Stimulated activated effector memory CD8-positive, alpha-beta T cell treated with anti-CD3 and anti-CD28 coated beads, Interleukin-12 subunit alpha, Interleukin-12 subunit beta, amount 100 ng/mL, for 72 hours (primary cell): ENCODE measurements at regions not wholly inside any gene's neighbourhood (a gene's known extent, or its start where the extent isn't known, plus 50 kb on each side); places are given as distances from the start of the nearest gene placed in this dataset.
"Not testable (repeated sequence)": the region's sequence is repeated elsewhere in the genome, so short reads cannot be mapped to it uniquely, and the experiment has no call there.

Source experiments
- ATAC-seq: fragments of 150-1000 bp; cut with Tn5 transposase; 2 replicates; pipeline ENCODE4 v1.10.0; 2021
- DNase-seq, 2 donors: peaks; one replicate each; pipeline ENCODE4 v3.0.0; 2021 to 2022; ENCODE audit warnings: low spot score in 2 of 2
- H3K27ac Mint-ChIP-seq: one replicate; pipeline ENCODE4 v1.8.0; 2022; ENCODE audit warnings: mild to moderate bottlenecking, mixed read lengths
- H3K36me3 Mint-ChIP-seq: one replicate; pipeline ENCODE4 v1.8.0; 2022; ENCODE audit warnings: mild to moderate bottlenecking, mixed read lengths
- H3K4me1 Mint-ChIP-seq: one replicate; pipeline ENCODE4 v1.8.0; 2022; ENCODE audit warnings: mixed read lengths
- H3K4me3 Mint-ChIP-seq: one replicate; pipeline ENCODE4 v1.8.0; 2022; ENCODE audit warnings: mild to moderate bottlenecking, mixed read lengths
- H3K9me3 Mint-ChIP-seq: one replicate; pipeline ENCODE4 v1.8.0; 2022; ENCODE audit warnings: mixed read lengths

GRCh38 chr16:32947336-32947735 is 246.7 kb upstream of the TP53TG3C start:
- not testable (repeated sequence) for H3K27ac Mint-ChIP-seq, H3K36me3 Mint-ChIP-seq, H3K4me3 Mint-ChIP-seq, ATAC-seq, H3K4me1 Mint-ChIP-seq, H3K9me3 Mint-ChIP-seq, DNase-seq

DNA sequence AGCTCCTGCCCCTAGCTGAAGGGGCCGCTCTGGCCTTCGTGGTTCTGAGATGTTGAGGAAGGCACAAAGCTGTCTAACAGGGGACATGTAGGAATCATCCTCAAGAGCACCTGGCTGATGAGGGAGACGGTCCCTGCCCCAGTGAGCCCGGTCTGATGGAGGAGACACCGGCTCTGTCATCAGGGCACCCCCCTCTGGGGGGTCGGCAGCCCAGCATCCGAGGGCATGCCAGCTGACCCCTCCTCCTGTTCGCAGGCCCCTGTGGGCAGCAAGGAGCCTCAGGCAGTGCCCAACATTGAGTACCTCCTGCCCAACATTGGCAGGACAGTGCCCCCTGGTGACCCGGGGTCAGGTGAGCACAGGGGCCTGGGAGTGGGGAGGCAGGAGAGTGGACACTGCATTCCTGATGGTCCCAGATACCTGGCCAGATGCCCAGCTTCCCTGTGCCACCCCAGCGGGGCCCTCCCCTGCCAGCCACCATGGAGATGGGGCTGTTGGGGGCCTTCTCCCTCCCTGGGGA is 247.9 kb upstream of the TP53TG3C start:
- ATAC-seq, H3K36me3 Mint-ChIP-seq, DNase-seq: not testable (repeated sequence)

GRCh38 chr16:32945311-32945710 is 248.7 kb upstream of the TP53TG3C start:
- not testable (repeated sequence) for ATAC-seq, H3K36me3 Mint-ChIP-seq, H3K27ac Mint-ChIP-seq, DNase-seq, H3K4me1 Mint-ChIP-seq, H3K4me3 Mint-ChIP-seq, H3K9me3 Mint-ChIP-seq

More for the DNA sequence above, 247.9 kb upstream of the TP53TG3C start:
- not testable (repeated sequence) for H3K4me1 Mint-ChIP-seq, H3K4me3 Mint-ChIP-seq, H3K27ac Mint-ChIP-seq, H3K9me3 Mint-ChIP-seq

DNA sequence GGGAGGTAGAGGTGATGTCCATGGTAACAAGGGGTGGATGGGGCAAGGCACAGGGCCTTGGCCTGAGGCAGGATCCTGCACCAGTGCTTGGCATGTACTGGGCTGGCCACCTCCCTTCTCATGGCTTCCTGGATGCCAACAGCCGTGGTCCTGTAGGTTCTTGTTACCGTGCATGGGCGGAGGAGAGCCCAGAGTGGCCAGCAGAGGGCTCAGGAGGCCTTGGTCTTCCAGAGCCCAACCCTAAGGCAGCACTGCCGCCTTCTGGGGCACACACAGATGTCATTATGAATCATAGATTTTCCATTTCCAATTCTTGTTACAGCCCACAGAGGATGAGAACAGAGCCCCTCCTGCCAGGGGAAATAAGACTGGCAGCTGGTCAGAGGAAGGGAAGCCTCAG is 254.2 kb upstream of the TP53TG3C start:
- H3K36me3 Mint-ChIP-seq: not testable (repeated sequence)

GRCh38 chr16:32937929-32938328 is 256.1 kb upstream of the TP53TG3C start:
- not testable (repeated sequence) for ATAC-seq, DNase-seq, H3K27ac Mint-ChIP-seq, H3K4me1 Mint-ChIP-seq, H3K9me3 Mint-ChIP-seq, H3K4me3 Mint-ChIP-seq, H3K36me3 Mint-ChIP-seq

More for the DNA sequence above, 254.2 kb upstream of the TP53TG3C start:
- H3K9me3 Mint-ChIP-seq, H3K27ac Mint-ChIP-seq, H3K4me3 Mint-ChIP-seq, ATAC-seq, H3K4me1 Mint-ChIP-seq, DNase-seq: not testable (repeated sequence)

DNA sequence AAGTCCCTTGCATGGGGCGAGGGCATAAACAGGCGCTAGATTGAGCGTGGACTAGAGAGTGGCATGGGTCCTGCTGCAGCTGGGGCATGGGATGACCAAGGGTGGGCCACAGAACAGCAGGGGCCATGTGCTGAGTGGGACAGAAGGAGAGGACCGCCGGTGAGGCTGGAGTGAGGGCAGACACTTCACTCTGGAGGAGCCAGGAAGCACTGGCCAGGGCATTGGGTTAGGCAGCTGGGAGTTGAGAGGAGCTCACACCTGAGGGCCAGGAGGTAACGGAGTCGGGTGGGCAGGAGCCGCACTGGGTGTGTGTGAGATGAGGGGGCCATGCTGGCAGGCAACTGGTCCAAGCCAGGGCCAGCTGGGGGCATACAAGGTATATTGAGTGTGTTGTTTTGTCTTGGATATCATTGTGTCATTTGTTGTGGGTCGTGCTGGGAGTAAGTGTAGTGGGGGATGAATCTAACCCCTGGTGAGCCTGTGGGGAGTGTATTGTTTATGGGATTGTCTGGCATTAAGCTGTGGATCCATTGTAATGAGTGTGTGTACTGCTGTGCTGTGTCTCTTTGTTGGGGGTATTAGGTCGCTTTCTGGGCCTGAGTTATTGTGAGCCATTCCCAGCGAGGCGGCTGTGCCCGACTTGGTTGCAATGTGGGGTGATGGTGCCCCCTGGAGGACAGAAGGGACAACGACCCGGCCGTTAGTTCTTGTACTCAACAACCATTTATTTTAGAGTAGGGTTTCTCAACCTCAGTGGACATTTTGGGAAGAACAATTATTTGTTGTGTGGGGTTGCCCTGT is 256.5 kb upstream of the TP53TG3 start:
- H3K27ac Mint-ChIP-seq, H3K9me3 Mint-ChIP-seq, ATAC-seq, H3K4me3 Mint-ChIP-seq, H3K4me1 Mint-ChIP-seq, DNase-seq, H3K36me3 Mint-ChIP-seq: not testable (repeated sequence)

DNA sequence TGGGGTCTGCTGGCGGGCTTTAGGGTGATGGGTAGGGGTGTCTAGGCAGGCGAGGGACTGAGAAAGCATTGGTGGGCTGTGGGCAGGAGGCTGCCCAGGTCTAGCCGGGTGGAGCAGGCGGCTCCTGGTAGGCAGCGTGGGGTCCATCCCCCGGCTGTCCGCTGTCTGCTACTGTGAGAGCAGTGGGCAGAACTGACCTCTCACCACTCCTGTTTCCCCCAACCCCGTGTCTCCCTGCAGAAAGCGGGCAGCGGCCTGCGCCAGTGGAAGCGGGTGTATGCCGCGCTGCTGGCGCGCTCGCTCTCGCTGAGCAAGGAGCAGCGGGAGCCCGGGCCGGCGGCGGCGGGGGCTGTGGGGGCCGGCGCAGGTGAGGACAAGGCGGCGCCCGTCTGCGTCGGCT is 249.2 kb upstream of the TP53TG3 start:
- H3K36me3 Mint-ChIP-seq, DNase-seq, H3K4me3 Mint-ChIP-seq, H3K27ac Mint-ChIP-seq, ATAC-seq, H3K9me3 Mint-ChIP-seq, H3K4me1 Mint-ChIP-seq: not testable (repeated sequence)

- not testable (repeated sequence) for H3K4me1 Mint-ChIP-seq, H3K36me3 Mint-ChIP-seq, H3K4me3 Mint-ChIP-seq, H3K27ac Mint-ChIP-seq, ATAC-seq, H3K9me3 Mint-ChIP-seq, DNase-seq
Observed at GRCh38 chr16:32922578-32922977, 246.6 kb upstream of the TP53TG3 start.

DNA sequence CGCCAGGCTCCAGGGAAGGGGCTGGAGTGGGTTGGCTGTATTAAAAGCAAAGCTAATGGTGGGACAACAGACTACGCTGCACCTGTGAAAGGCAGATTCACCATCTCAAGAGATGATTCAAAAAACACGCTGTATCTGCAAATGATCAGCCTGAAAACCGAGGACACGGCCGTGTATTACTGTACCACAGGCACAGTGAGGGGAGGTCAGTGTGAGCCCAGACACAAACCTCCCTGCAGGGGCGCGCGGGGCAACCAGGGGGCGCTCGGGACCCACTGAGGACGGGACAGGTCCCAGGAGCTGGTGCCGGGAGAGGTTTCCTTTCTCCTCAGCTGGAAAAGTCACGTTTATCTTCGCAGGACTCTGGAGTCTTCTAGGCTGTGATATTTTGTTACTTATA is 239.4 kb upstream of the TP53TG3 start:
- not testable (repeated sequence) for H3K4me3 Mint-ChIP-seq, H3K27ac Mint-ChIP-seq, H3K9me3 Mint-ChIP-seq

GRCh38 chr16:32897782-32898181 is 221.8 kb upstream of the TP53TG3 start:
- ATAC-seq, H3K27ac Mint-ChIP-seq, H3K4me1 Mint-ChIP-seq, H3K4me3 Mint-ChIP-seq, H3K36me3 Mint-ChIP-seq, H3K9me3 Mint-ChIP-seq: not testable (repeated sequence)
- peak in 1 of 2 donors; percentile 53 for DNase-seq

More for the DNA sequence above, 239.4 kb upstream of the TP53TG3 start:
- H3K36me3 Mint-ChIP-seq, ATAC-seq, H3K4me1 Mint-ChIP-seq, DNase-seq: not testable (repeated sequence)

DNA sequence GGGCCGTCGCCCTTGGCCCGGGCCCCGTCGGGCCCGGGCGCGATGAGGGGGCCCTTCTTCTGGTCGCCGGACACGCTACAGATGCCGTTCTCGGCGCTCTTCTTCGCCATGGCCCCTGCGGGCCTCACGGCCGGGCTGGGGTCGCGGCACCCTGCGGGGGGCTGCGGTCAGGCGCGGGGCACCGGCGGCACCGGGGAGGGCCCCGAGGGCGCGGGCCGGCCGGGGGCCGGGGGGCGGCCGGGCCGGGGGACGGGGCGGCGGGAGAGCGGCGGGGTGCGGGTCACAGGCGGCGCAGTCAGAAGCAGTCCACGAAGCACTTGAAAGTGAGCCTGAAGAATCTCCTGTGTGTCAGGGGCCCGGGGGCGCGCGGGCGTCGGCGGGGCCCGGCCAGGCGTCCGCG is 209.4 kb upstream of the TP53TG3 start:
- not testable (repeated sequence) for DNase-seq, H3K27ac Mint-ChIP-seq, H3K4me1 Mint-ChIP-seq, ATAC-seq, H3K9me3 Mint-ChIP-seq, H3K36me3 Mint-ChIP-seq, H3K4me3 Mint-ChIP-seq

DNA sequence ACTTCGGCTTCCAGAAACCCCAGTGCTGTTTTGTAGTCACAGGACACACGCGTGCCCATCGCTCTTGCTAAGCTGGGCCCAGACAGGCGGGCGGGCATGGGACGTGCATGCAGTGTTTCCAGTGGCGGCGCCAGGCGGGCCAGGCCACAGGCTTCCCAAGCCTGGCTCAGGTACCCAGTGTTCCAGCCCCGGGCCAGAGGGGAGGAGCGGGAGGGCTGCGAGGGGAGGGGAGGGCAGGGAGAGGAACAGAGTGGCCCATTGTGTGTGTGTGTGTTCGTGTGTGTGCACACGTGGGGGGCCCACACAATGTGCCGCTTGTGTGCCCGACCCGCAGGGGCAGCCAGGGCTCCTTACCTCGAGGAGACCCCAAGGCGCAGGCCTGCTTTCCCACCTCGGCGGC is 208.6 kb upstream of the TP53TG3 start:
- H3K27ac Mint-ChIP-seq, H3K36me3 Mint-ChIP-seq, H3K4me3 Mint-ChIP-seq, H3K4me1 Mint-ChIP-seq, ATAC-seq, DNase-seq, H3K9me3 Mint-ChIP-seq: not testable (repeated sequence)

DNA sequence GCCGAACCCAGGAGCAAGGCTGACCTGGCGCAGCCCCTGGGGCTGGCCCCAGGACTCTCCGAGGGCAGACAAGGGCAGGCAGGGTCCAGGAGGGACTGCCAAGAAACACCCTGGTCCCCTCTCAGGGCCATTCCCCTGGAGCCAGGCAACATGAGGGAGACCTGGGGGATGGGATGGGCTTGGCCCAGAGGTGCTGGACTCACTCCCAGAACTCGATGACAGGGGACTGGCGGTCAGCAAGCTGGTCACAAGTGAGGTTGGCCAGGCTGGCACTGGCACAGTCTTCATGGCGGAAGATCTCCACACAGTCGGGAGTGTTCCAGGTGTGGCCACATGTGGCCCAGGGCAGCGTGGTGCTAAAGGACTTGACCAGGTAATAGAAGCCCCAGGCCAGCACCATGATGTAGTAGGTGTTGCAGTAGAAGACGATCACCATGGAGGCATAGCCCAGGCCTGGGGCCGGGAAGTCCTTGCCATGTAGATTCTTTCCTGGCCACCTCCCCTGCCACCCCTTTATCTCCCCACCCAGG is 206.4 kb upstream of the TP53TG3 start:
- not testable (repeated sequence) for H3K4me1 Mint-ChIP-seq, H3K4me3 Mint-ChIP-seq, ATAC-seq, H3K27ac Mint-ChIP-seq, H3K9me3 Mint-ChIP-seq, H3K36me3 Mint-ChIP-seq, DNase-seq

GRCh38 chr16:32881631-32882030 is 205.7 kb upstream of the TP53TG3 start:
- not testable (repeated sequence) for H3K9me3 Mint-ChIP-seq, ATAC-seq, H3K27ac Mint-ChIP-seq, H3K4me3 Mint-ChIP-seq, H3K36me3 Mint-ChIP-seq, DNase-seq, H3K4me1 Mint-ChIP-seq

- H3K4me1 Mint-ChIP-seq, H3K9me3 Mint-ChIP-seq, H3K27ac Mint-ChIP-seq, ATAC-seq, DNase-seq, H3K4me3 Mint-ChIP-seq, H3K36me3 Mint-ChIP-seq: not testable (repeated sequence)
Observed at GRCh38 chr16:32880009-32880408, 204.0 kb upstream of the TP53TG3 start.

DNA sequence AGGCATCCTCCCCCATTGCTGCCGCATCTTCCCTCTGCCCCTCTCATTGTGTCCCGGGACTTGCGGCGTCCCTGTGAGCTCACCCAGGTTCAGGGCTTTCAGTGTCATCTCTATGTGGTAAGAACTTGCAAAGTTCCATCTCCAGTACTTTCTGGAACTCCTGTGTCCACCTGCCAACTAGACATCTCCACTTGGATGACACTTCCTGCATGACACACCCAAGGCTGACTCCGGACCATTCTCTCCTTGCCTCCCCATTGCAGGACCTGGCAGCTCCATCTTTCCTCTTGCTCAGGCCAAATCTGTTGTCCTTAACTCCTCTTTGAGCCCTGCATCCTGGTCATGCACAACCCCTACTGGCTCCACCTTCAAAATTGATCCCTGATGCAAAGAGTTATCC is 200.8 kb upstream of the TP53TG3 start:
- ATAC-seq, H3K4me3 Mint-ChIP-seq, H3K4me1 Mint-ChIP-seq, H3K36me3 Mint-ChIP-seq, H3K27ac Mint-ChIP-seq, DNase-seq, H3K9me3 Mint-ChIP-seq: not testable (repeated sequence)
